Keratinocyte (primary cell): ENCODE measurements at regions not wholly inside any gene's neighbourhood (a gene's known extent, or its start where the extent isn't known, plus 50 kb on each side); places are given as distances from the start of the nearest gene placed in this dataset.

ENCODE experiments used
- DNase-seq: peaks from one replicate; pipeline ENCODE4 v3.0.0-alpha.2; 2011; ENCODE audit warnings: low read depth, missing footprints, low spot score
- FAIRE-seq: peaks from 2 replicates; lab custom pipeline; 2011; peaks lifted over from hg19 to GRCh38; lab: Jason Lieb, UNC
- H2AFZ ChIP-seq: 2 replicates; pipeline ENCODE4 v1.6.0; 2012; ENCODE audit warnings: low read length, control low read depth, inconsistent platforms; ENCODE audit not compliant: control insufficient read depth
- H3K27ac ChIP-seq: 2 replicates; pipeline ENCODE4 v1.5.1; 2011; ENCODE audit warnings: low read length; ENCODE audit not compliant: control insufficient read depth, insufficient read depth
- H3K27me3 ChIP-seq: 3 replicates; pipeline ENCODE4 v1.6.0; 2011; ENCODE audit warnings: low read length; ENCODE audit not compliant: control insufficient read depth, insufficient read depth; ENCODE audit errors: extremely low read depth
- H3K36me3 ChIP-seq, 2 experiments: 2 replicates in 1 of 2; 3 replicates in 1 of 2; pipeline ENCODE4 v1.5.1; 2011; ENCODE audit warnings: low read length in 2 of 2, mild to moderate bottlenecking in 1 of 2; ENCODE audit not compliant: control insufficient read depth in 2 of 2, insufficient read depth in 2 of 2; ENCODE audit errors: extremely low read depth in 1 of 2
- H3K4me1 ChIP-seq: 3 replicates; pipeline ENCODE4 v1.5.1; 2011; ENCODE audit warnings: low read length; ENCODE audit not compliant: control insufficient read depth, insufficient read depth; ENCODE audit errors: extremely low read depth
- H3K4me2 ChIP-seq: 3 replicates; pipeline ENCODE4 v1.6.0; 2011; ENCODE audit warnings: low read depth, low read length; ENCODE audit not compliant: control insufficient read depth, insufficient read depth; ENCODE audit errors: extremely low read depth
- H3K4me3 ChIP-seq, 3 experiments: fragments of 200-600 bp in 1 of 3; sonication (generic) in 1 of 3; 2 replicates in 2 of 3; 3 replicates in 1 of 3; pipeline ENCODE4 v1.5.1; 2011 to 2016; ENCODE audit warnings: low read length in 3 of 3, mild to moderate bottlenecking in 3 of 3, control low read depth in 2 of 3, inconsistent platforms in 1 of 3, low read depth in 1 of 3, mixed read lengths in 1 of 3, mixed run types in 1 of 3, moderate library complexity in 1 of 3; ENCODE audit not compliant: control insufficient read depth in 2 of 3, insufficient read depth in 2 of 3; ENCODE audit errors: extremely low read depth in 1 of 3
- H3K79me2 ChIP-seq: 2 replicates; pipeline ENCODE4 v1.6.0; 2012; ENCODE audit warnings: low read length; ENCODE audit not compliant: control insufficient read depth, insufficient read depth
- H3K9ac ChIP-seq: 3 replicates; pipeline ENCODE4 v1.6.0; 2011; ENCODE audit warnings: low read length; ENCODE audit not compliant: control insufficient read depth, insufficient read depth; ENCODE audit errors: extremely low read depth
- H3K9me1 ChIP-seq: 3 replicates; pipeline ENCODE4 v1.6.0; 2011; ENCODE audit warnings: low read length; ENCODE audit not compliant: control insufficient read depth, insufficient read depth; ENCODE audit errors: extremely low read depth
- H3K9me3 ChIP-seq: 2 replicates; pipeline ENCODE4 v1.5.1; 2012; ENCODE audit warnings: low read depth, low read length; ENCODE audit not compliant: control insufficient read depth
- H4K20me1 ChIP-seq: 3 replicates; pipeline ENCODE4 v1.6.0; 2011; ENCODE audit warnings: low read length; ENCODE audit not compliant: control insufficient read depth, insufficient read depth; ENCODE audit errors: extremely low read depth
- EZH2 ChIP-seq: IDR thresholded peaks from one replicate; pipeline ENCODE4 v1.6.1; 2012; ENCODE audit warnings: inconsistent platforms, mild to moderate bottlenecking, low read length, moderate library complexity
- dilution Hi-C: fragments of 300-500 bp; cut with MboI; formaldehyde crosslinking; loops from one replicate; pipeline ENCODE4 v1.7.0; 2020; ENCODE audit warnings: low sequenced_read_pairs; ENCODE audit not compliant: extremely low pct_ligation_motif_present
- TF ChIP-seq, protein P1 (sequence below), 3 experiments: IDR thresholded peaks in 1 of 3; conservative IDR thresholded peaks in 1 of 3; optimal IDR thresholded peaks in 1 of 3; 2 replicates in 2 of 3; 3 replicates in 1 of 3; pipeline versions ENCODE3 to v1.5.1; 2011; ENCODE audit warnings: low read length in 3 of 3, mild to moderate bottlenecking in 3 of 3, moderate library complexity in 2 of 3, control low read depth in 1 of 3, inconsistent platforms in 1 of 3; ENCODE audit not compliant: insufficient read depth in 2 of 3; ENCODE audit errors: extremely low read depth in 1 of 3

GRCh38 chr6:144632266-144632665 lies 347.1 kb downstream of the UTRN start:
- no peak overlapping the region for H3K4me3 ChIP-seq
- H3K4me2 ChIP-seq, result no peak overlapping the region
- H3K4me1 ChIP-seq, result no peaks in the 10 kb centered on the region
- no peaks in the 10 kb centered on the region for H4K20me1 ChIP-seq
- H3K27me3 ChIP-seq, result no peaks in the 10 kb centered on the region
- dilution Hi-C loops, result no loop called here
- no peak overlapping the region for H3K9ac ChIP-seq
- no peaks in the 10 kb centered on the region for H3K9me3 ChIP-seq
- no peak for FAIRE-seq
- TF ChIP-seq, protein P1, sequence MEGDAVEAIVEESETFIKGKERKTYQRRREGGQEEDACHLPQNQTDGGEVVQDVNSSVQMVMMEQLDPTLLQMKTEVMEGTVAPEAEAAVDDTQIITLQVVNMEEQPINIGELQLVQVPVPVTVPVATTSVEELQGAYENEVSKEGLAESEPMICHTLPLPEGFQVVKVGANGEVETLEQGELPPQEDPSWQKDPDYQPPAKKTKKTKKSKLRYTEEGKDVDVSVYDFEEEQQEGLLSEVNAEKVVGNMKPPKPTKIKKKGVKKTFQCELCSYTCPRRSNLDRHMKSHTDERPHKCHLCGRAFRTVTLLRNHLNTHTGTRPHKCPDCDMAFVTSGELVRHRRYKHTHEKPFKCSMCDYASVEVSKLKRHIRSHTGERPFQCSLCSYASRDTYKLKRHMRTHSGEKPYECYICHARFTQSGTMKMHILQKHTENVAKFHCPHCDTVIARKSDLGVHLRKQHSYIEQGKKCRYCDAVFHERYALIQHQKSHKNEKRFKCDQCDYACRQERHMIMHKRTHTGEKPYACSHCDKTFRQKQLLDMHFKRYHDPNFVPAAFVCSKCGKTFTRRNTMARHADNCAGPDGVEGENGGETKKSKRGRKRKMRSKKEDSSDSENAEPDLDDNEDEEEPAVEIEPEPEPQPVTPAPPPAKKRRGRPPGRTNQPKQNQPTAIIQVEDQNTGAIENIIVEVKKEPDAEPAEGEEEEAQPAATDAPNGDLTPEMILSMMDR (optimal IDR thresholded peaks at IDR 0.05 in 1 of 3, IDR thresholded peaks at IDR 0.05 in 1 of 3, conservative IDR thresholded peaks at IDR 0.05 in 1 of 3; ENCODE audit: extremely low read depth in 1 of 3, insufficient read depth in 2 of 3, low read length in 3 of 3), result no peak
- no peak for TF ChIP-seq EZH2
- H2AFZ ChIP-seq, result no peak overlapping the region
- H3K27ac ChIP-seq, result no peak overlapping the region
- no peaks in the 10 kb centered on the region for H3K36me3 ChIP-seq
- no peaks in the 10 kb centered on the region for H3K9me1 ChIP-seq
- no peak for DNase-seq
- H3K79me2 ChIP-seq, result no peaks in the 10 kb centered on the region

DNA sequence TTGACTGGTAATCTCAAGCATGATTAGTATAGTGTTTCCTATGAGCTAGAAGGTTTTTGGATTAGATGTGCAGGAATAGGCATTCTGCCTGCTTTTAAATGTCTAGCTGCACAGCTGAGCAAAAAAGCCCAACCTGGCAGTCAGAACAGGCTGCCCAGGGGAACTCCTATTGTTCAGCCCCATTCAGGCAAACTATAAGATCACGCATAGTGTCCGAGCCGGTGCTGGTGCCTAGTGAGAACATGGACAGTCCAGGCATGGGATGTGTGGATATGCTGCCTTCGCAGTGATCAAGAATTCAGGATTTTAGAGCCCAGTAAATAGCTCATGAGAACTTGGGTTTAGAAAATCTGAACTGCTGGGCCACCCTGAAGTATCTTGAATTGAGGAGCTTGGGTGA lies 348.8 kb downstream of the UTRN start:
- Histone ChIP-seq H3K9me3 (no peaks in the 10 kb centered on the region), H3K9me1 (no peaks in the 10 kb centered on the region), H3K4me1 (peaks cover 3% of the 10 kb centered on the region), H4K20me1 (no peaks in the 10 kb centered on the region), H3K4me2 (no peak overlapping the region), H3K79me2 (no peaks in the 10 kb centered on the region), H3K4me3 (no peak overlapping the region), H3K27me3 (no peaks in the 10 kb centered on the region), H3K36me3 (no peaks in the 10 kb centered on the region), H3K27ac (no peak overlapping the region), H3K9ac (no peak overlapping the region), H2AFZ (no peak overlapping the region)
- TF ChIP-seq EZH2, result no peak
- TF ChIP-seq, protein P1 (optimal IDR thresholded peaks at IDR 0.05 in 1 of 3, IDR thresholded peaks at IDR 0.05 in 1 of 3, conservative IDR thresholded peaks at IDR 0.05 in 1 of 3; ENCODE audit: extremely low read depth in 1 of 3, insufficient read depth in 2 of 3, low read length in 3 of 3), result no peak
- dilution Hi-C loops, result no loop called here
- DNase-seq (no peak), FAIRE-seq (no peak)
